HepG2 (cell line): ENCODE measurements at regions not wholly inside any gene's neighbourhood (a gene's known extent, or its start where the extent isn't known, plus 50 kb on each side); places are given as distances from the start of the nearest gene placed in this dataset.

Source experiments
- ATAC-seq: fragments of 200-7000 bp; cut with Tn5 transposase; 3 replicates; pipeline ENCODE4 v1.9.1; 2020; ENCODE audit warnings: mild to moderate bottlenecking, moderate library complexity
- BruUV-seq: library from RNA; stranded (reverse); fragments of 400-500 nt; replicated peaks from 2 replicates; lab custom pipeline; 2021; lab: Mats Ljungman, UMichigan
- CTCF ChIA-PET: fragments of 300-600 bp; formaldehyde crosslinking; extraction: SDS; loops from one replicate; lab custom pipeline; 2021; ENCODE audit warnings: low total read pairs, inconsistent platforms, low intra/inter-chr PET ratio; lab: Yijun Ruan, JAX
- POLR2A ChIA-PET: fragments of 350-600 bp; sonication (Branson Sonifier 250); formaldehyde crosslinking; loops from one replicate; lab custom pipeline; 2020; ENCODE audit warnings: antibody characterized with exemption, inconsistent platforms; lab: Yijun Ruan, JAX
- DNase-seq: peaks from one replicate; pipeline ENCODE4 v3.0.0-alpha.2; 2015; ENCODE audit warnings: low spot score
- FAIRE-seq: peaks from 3 replicates; lab custom pipeline; 2011; peaks lifted over from hg19 to GRCh38; lab: Jason Lieb, UNC
- H2AFZ ChIP-seq: one replicate; pipeline ENCODE4 v1.6.1; 2011; ENCODE audit warnings: low read length, inconsistent platforms
- H3K27ac ChIP-seq: fragments of 300-600 bp; 3 replicates; pipeline ENCODE4 v1.8.0; 2011; ENCODE audit warnings: mixed run types, mild to moderate bottlenecking, mixed read lengths, low read length, inconsistent platforms; ENCODE audit not compliant: insufficient read depth; ENCODE audit errors: extremely low read length
- H3K27me3 ChIP-seq, 2 experiments: fragments of 200-600 bp in 1 of 2; 2 replicates in 1 of 2; 3 replicates in 1 of 2; pipeline versions ENCODE4 v1.6.0 to v1.8.0; 2011; ENCODE audit warnings: low read length in 2 of 2, mild to moderate bottlenecking in 2 of 2, moderate library complexity in 2 of 2, inconsistent platforms in 1 of 2; ENCODE audit not compliant: insufficient read depth in 2 of 2, control insufficient read depth in 1 of 2
- H3K36me3 ChIP-seq, 2 experiments: fragments of 200-600 bp in 1 of 2; replicated peaks in 1 of 2; 2 replicates in 1 of 2; 3 replicates in 1 of 2; pipeline versions ENCODE4 v1.5.1 to v1.8.0; 2011; ENCODE audit warnings: low read length in 2 of 2, inconsistent platforms in 1 of 2; ENCODE audit not compliant: insufficient read depth in 2 of 2, control insufficient read depth in 1 of 2
- H3K4me1 ChIP-seq: 2 replicates; pipeline ENCODE4 v1.5.1; 2012; ENCODE audit warnings: low read length, inconsistent platforms; ENCODE audit not compliant: insufficient read depth
- H3K4me2 ChIP-seq: 2 replicates; pipeline ENCODE4 v1.6.0; 2011; ENCODE audit warnings: low read depth, low read length, inconsistent platforms
- H3K4me3 ChIP-seq, 3 experiments: fragments of 200-600 bp in 1 of 3; sonication (generic), shearing (Covaris generic) in 1 of 3; replicated peaks in 1 of 3; 2 replicates each; pipeline ENCODE4 v1.5.1; 2011 to 2016; ENCODE audit warnings: low read length in 3 of 3, inconsistent platforms in 2 of 3, low read depth in 2 of 3, mild to moderate bottlenecking in 2 of 3, control low read depth in 1 of 3, mixed read lengths in 1 of 3; ENCODE audit not compliant: insufficient read depth in 1 of 3
- H3K79me2 ChIP-seq: one replicate; pipeline ENCODE4 v1.6.1; 2011; ENCODE audit warnings: low read length, inconsistent platforms; ENCODE audit not compliant: insufficient read depth
- H3K9ac ChIP-seq: 2 replicates; pipeline ENCODE4 v1.6.0; 2011; ENCODE audit warnings: mild to moderate bottlenecking, low read depth, low read length, inconsistent platforms; ENCODE audit not compliant: insufficient read depth
- H3K9me3 ChIP-seq: 2 replicates; pipeline ENCODE4 v1.5.1; 2012; ENCODE audit warnings: mild to moderate bottlenecking, low read length
- H4K20me1 ChIP-seq: 2 replicates; pipeline ENCODE4 v1.6.0; 2011; ENCODE audit warnings: inconsistent platforms, mild to moderate bottlenecking, low read length, moderate library complexity; ENCODE audit not compliant: insufficient read depth
- BCL6 ChIP-seq: IDR thresholded peaks from 2 replicates; pipeline ENCODE4 v1.6.1; 2016; ENCODE audit warnings: missing genetic modification reagents, missing compliant biosample characterization
- CCDC6 ChIP-seq: sonication (generic); formaldehyde crosslinking; IDR thresholded peaks from 2 replicates; pipeline ENCODE4 v1.8.1; 2022; ENCODE audit warnings: mild to moderate bottlenecking, missing genetic modification reagents, moderate library complexity
- FOXJ3 ChIP-seq: sonication (generic); formaldehyde crosslinking; IDR thresholded peaks from 2 replicates; pipeline ENCODE4 v1.4.0; 2020; ENCODE audit warnings: missing genetic modification reagents, mild to moderate bottlenecking, borderline replicate concordance
- TOPORS ChIP-seq: sonication (generic); formaldehyde crosslinking; IDR thresholded peaks from 2 replicates; pipeline ENCODE4 v1.8.0; 2023; ENCODE audit warnings: mild to moderate bottlenecking, missing genetic modification reagents
- ZBTB8A ChIP-seq: sonication (generic); formaldehyde crosslinking; IDR thresholded peaks from 2 replicates; pipeline ENCODE4 v1.4.0; 2020; ENCODE audit warnings: mild to moderate bottlenecking, low read depth, missing genetic modification reagents, borderline replicate concordance
- ZNF563 ChIP-seq: sonication (generic); formaldehyde crosslinking; IDR thresholded peaks from 2 replicates; pipeline ENCODE4 v1.8.0; 2022; ENCODE audit warnings: mild to moderate bottlenecking, moderate library complexity, missing genetic modification reagents
- ZNF605 ChIP-seq: sonication (generic); formaldehyde crosslinking; IDR thresholded peaks from 2 replicates; pipeline ENCODE4 v1.8.0; 2022; ENCODE audit warnings: mild to moderate bottlenecking, missing genetic modification reagents
- ZNF644 ChIP-seq: IDR thresholded peaks from 2 replicates; pipeline ENCODE4 v1.6.1; 2016; ENCODE audit warnings: low read depth
- ZNF761 ChIP-seq: sonication (generic); formaldehyde crosslinking; conservative IDR thresholded peaks from 2 replicates; pipeline ENCODE4 v1.4.0; 2020; ENCODE audit warnings: mild to moderate bottlenecking, missing genetic modification reagents
- ZNF781 ChIP-seq: sonication (generic); formaldehyde crosslinking; IDR thresholded peaks from 2 replicates; pipeline ENCODE4 v1.5.1; 2020; ENCODE audit warnings: borderline replicate concordance, mild to moderate bottlenecking, missing genetic modification reagents; ENCODE audit errors: not compliant biosample characterization
- WGBS: methylation state at CpG from one replicate; pipeline ENCODE4 v1.1.6; 2017; ENCODE audit warnings: low lambda C conversion rate; 5-methylcytosine and 5-hydroxymethylcytosine counted together
- in situ Hi-C: cut with HindIII; loops from 2 replicates; pipeline ENCODE4 v1.10.0; 2017; ENCODE audit warnings: low pct_unique_long_range_greater_than_20kb; ENCODE audit not compliant: extremely low pct_ligation_motif_present
- intact Hi-C: fragments of 100-400 bp; cut with micrococcal nuclease; formaldehyde crosslinking; loops from one replicate; pipeline ENCODE4 v1.10.0; 2022; ENCODE audit not compliant: unreplicated experiment
- TF ChIP-seq, protein P1 (sequence below): sonication (generic); formaldehyde crosslinking; IDR thresholded peaks from 2 replicates; pipeline ENCODE4 v1.8.0; 2022; ENCODE audit warnings: missing genetic modification reagents, mild to moderate bottlenecking, inconsistent platforms, borderline replicate concordance
- TF ChIP-seq, protein P2 (sequence below), 2 experiments: IDR thresholded peaks; 2 replicates each; pipeline ENCODE4 v1.6.1; 2011 to 2012; ENCODE audit warnings: low read length in 2 of 2, borderline replicate concordance in 1 of 2, low read depth in 1 of 2, mild to moderate bottlenecking in 1 of 2, moderate library complexity in 1 of 2
- TF ChIP-seq, protein P3 (sequence below): sonication (generic); IDR thresholded peaks from 2 replicates; pipeline ENCODE4 v1.6.1; 2016; ENCODE audit warnings: low read depth, borderline replicate concordance
- TF ChIP-seq, protein P4 (sequence below): sonication (generic); formaldehyde crosslinking; IDR thresholded peaks from 2 replicates; pipeline ENCODE4 v1.4.0; 2020; ENCODE audit warnings: missing genetic modification reagents

DNA sequence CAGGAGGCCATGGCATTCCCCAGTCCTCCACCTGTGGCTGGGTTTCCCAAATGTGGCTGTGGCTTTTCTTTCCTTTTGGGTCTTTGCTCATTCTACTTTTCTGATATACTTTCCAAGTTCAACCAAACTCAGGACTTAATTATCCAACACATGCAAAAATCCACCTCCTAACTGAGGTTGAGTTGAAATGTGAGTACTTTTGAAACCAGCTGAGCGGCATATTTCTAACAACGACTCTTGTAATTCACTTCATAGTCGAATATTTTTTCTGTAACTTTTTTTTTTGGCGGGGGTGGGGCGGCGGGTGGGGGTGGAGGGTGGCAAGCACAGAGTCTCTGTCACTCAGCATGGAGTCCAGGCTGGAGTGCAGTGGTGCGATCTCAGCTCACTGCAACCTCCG is 165.2 kb upstream of the PITRM1 start (continued):
- TF ChIP-seq TOPORS (CRISPR knock-in tag): no peak
- TF ChIP-seq ZNF605 (CRISPR knock-in tag): no peak

DNA sequence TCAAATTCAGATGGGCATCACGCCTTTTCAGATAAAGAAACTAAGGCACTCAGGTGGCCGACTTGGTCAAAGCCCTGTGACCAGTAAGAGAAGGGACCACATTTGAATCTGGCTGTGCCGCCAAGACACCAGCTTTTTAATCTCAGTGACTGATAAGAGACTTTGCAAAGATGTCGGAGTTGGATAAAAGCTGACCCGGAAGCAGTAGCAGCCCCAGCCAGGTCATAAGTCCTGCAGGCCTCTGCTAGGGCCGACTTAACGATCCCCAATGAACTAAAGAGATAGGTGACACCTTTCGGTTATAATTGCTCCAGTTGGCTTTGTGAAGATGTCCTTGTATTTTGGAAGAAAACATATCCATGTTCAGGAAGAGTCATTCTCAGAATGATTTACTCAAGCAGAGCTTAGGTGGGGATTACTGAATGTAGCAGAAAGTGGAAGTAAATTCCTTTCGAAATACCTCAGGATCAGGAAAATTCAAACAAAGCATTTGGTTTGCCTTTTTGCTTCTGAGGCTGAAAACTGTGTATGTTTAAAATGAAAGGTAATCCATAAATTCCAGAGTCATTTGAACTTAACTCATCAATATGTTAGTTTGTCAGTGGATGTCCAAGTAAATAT is 164.2 kb upstream of the PITRM1 start:
- in situ Hi-C loops (no loop called here), intact Hi-C loops (no loop called here)
- H3K79me2 ChIP-seq: no peaks in the 10 kb centered on the region
- DNase-seq (no peak), ATAC-seq (no peak), FAIRE-seq (no peak)
- H3K9me3 ChIP-seq: no peaks in the 10 kb centered on the region
- no peaks in the 10 kb centered on the region for H4K20me1 ChIP-seq
- H3K9ac ChIP-seq: no peak overlapping the region
- no peak overlapping the region for H2AFZ ChIP-seq
- H3K36me3 ChIP-seq: no peaks in the 10 kb centered on the region
- ChIA-PET POLR2A (no interaction called here), CTCF (no interaction called here)
- no peak overlapping the region for H3K4me3 ChIP-seq
- peaks cover 0 to 67% of the 10 kb centered on the region in 2 experiments; a peak in 3 of 5 replicates for H3K27me3 ChIP-seq
- H3K4me1 ChIP-seq: no peaks in the 10 kb centered on the region
- no TSS peak for BruUV-seq
- 49% methylated on average over 9 of the region's 9 CpGs for WGBS
- H3K4me2 ChIP-seq: no peak overlapping the region
- H3K27ac ChIP-seq: no peak overlapping the region
- TF ChIP-seq ZNF563 (CRISPR knock-in tag) (no peak), ZNF781 (CRISPR knock-in tag) (no peak), ZNF644 (CRISPR knock-in tag) (no peak), CCDC6 (CRISPR knock-in tag) (no peak), BCL6 (CRISPR knock-in tag) (no peak), ZBTB8A (CRISPR knock-in tag) (no peak), FOXJ3 (CRISPR knock-in tag) (no peak), ZNF761 (CRISPR knock-in tag) (no peak)
- TF ChIP-seq, protein P1, sequence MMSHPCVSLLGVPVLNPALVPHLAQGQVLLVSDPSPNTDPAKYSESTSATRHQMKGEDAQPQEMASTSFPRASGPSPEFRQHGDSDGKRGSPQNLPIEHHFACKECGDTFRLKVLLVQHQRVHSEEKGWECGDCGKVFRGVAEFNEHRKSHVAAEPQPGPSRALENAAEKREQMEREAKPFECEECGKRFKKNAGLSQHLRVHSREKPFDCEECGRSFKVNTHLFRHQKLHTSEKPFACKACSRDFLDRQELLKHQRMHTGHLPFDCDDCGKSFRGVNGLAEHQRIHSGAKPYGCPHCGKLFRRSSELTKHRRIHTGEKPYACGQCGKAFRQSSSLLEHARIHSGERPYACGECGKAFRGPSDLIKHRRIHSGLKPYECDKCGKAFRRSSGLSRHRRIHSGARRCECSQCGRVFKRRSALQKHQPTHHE (CRISPR knock-in tag): no peak
- TF ChIP-seq, protein P2, sequence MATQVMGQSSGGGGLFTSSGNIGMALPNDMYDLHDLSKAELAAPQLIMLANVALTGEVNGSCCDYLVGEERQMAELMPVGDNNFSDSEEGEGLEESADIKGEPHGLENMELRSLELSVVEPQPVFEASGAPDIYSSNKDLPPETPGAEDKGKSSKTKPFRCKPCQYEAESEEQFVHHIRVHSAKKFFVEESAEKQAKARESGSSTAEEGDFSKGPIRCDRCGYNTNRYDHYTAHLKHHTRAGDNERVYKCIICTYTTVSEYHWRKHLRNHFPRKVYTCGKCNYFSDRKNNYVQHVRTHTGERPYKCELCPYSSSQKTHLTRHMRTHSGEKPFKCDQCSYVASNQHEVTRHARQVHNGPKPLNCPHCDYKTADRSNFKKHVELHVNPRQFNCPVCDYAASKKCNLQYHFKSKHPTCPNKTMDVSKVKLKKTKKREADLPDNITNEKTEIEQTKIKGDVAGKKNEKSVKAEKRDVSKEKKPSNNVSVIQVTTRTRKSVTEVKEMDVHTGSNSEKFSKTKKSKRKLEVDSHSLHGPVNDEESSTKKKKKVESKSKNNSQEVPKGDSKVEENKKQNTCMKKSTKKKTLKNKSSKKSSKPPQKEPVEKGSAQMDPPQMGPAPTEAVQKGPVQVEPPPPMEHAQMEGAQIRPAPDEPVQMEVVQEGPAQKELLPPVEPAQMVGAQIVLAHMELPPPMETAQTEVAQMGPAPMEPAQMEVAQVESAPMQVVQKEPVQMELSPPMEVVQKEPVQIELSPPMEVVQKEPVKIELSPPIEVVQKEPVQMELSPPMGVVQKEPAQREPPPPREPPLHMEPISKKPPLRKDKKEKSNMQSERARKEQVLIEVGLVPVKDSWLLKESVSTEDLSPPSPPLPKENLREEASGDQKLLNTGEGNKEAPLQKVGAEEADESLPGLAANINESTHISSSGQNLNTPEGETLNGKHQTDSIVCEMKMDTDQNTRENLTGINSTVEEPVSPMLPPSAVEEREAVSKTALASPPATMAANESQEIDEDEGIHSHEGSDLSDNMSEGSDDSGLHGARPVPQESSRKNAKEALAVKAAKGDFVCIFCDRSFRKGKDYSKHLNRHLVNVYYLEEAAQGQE (IDR thresholded peaks at IDR 0.05; ENCODE audit: borderline replicate concordance in 1 of 2, low read depth in 1 of 2, low read length in 2 of 2): no peak
- TF ChIP-seq, protein P3, sequence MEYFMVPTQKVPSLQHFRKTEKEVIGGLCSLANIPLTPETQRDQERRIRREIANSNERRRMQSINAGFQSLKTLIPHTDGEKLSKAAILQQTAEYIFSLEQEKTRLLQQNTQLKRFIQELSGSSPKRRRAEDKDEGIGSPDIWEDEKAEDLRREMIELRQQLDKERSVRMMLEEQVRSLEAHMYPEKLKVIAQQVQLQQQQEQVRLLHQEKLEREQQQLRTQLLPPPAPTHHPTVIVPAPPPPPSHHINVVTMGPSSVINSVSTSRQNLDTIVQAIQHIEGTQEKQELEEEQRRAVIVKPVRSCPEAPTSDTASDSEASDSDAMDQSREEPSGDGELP: no peak
- TF ChIP-seq, protein P4, sequence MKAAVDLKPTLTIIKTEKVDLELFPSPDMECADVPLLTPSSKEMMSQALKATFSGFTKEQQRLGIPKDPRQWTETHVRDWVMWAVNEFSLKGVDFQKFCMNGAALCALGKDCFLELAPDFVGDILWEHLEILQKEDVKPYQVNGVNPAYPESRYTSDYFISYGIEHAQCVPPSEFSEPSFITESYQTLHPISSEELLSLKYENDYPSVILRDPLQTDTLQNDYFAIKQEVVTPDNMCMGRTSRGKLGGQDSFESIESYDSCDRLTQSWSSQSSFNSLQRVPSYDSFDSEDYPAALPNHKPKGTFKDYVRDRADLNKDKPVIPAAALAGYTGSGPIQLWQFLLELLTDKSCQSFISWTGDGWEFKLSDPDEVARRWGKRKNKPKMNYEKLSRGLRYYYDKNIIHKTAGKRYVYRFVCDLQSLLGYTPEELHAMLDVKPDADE (CRISPR knock-in tag): no peak
